VCaP (cell line): ENCODE measurements at regions not wholly inside any gene's neighbourhood (a gene's known extent, or its start where the extent isn't known, plus 50 kb on each side); places are given as distances from the start of the nearest gene placed in this dataset.
"Not testable (repeated sequence)": the region's sequence is repeated elsewhere in the genome, so short reads cannot be mapped to it uniquely, and the experiment has no call there.

Source experiments
- H3K27ac ChIP-seq: fragments of 450-650 bp; 2 replicates; pipeline ENCODE4 v1.5.1; 2017
- TF ChIP-seq, protein P1 (sequence below): fragments of 450-650 bp; conservative IDR thresholded peaks from 2 replicates; pipeline ENCODE4 v1.5.1; 2017; ENCODE audit warnings: mild to moderate bottlenecking, moderate library complexity

DNA sequence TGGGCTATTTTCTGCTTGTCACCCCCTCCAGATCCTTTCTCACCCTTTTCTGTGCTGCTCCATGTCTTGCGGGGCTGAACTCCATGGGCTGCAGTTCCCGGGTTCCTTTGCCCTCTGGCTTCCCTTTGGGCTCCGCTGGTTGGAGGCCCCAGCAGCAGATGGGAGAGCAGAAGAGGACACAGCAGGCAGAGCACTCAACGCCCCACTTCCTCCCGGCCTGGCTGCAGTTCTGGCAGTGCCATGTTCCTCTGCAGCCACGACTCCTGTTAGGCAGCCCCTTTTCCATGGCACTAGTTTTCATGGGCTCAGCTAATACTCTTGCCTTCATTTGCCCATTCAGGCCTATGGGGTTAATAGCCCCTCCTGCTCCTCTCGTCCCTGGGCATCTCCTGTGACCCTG is 127.1 kb downstream of the TENT5C start:
- TF ChIP-seq, protein P1, sequence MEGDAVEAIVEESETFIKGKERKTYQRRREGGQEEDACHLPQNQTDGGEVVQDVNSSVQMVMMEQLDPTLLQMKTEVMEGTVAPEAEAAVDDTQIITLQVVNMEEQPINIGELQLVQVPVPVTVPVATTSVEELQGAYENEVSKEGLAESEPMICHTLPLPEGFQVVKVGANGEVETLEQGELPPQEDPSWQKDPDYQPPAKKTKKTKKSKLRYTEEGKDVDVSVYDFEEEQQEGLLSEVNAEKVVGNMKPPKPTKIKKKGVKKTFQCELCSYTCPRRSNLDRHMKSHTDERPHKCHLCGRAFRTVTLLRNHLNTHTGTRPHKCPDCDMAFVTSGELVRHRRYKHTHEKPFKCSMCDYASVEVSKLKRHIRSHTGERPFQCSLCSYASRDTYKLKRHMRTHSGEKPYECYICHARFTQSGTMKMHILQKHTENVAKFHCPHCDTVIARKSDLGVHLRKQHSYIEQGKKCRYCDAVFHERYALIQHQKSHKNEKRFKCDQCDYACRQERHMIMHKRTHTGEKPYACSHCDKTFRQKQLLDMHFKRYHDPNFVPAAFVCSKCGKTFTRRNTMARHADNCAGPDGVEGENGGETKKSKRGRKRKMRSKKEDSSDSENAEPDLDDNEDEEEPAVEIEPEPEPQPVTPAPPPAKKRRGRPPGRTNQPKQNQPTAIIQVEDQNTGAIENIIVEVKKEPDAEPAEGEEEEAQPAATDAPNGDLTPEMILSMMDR = no peak
- no peak overlapping the region for H3K27ac ChIP-seq

DNA sequence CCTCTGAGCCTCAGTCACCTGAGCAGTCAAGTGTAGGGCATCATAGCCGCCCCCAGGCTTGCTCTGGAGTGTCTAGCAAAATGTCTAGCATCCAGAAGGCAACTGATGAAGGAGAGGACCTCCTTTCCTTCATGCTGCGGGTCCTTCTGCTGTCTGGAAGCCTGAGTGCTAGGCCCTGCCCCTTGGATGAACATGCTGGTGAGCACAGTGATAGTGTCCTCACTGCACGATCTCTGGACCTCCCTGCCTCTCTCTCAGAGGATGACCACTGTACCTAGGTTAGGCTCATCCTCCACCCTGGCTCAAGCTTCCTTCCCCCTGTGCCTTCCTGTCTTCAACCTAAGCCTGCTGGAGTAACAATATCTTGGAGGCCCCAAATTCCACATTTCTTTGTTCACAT is 128.6 kb downstream of the TENT5C start:
- TF ChIP-seq, protein P1 = no peak
- peak overlapping the region; percentile 16 for H3K27ac ChIP-seq

DNA sequence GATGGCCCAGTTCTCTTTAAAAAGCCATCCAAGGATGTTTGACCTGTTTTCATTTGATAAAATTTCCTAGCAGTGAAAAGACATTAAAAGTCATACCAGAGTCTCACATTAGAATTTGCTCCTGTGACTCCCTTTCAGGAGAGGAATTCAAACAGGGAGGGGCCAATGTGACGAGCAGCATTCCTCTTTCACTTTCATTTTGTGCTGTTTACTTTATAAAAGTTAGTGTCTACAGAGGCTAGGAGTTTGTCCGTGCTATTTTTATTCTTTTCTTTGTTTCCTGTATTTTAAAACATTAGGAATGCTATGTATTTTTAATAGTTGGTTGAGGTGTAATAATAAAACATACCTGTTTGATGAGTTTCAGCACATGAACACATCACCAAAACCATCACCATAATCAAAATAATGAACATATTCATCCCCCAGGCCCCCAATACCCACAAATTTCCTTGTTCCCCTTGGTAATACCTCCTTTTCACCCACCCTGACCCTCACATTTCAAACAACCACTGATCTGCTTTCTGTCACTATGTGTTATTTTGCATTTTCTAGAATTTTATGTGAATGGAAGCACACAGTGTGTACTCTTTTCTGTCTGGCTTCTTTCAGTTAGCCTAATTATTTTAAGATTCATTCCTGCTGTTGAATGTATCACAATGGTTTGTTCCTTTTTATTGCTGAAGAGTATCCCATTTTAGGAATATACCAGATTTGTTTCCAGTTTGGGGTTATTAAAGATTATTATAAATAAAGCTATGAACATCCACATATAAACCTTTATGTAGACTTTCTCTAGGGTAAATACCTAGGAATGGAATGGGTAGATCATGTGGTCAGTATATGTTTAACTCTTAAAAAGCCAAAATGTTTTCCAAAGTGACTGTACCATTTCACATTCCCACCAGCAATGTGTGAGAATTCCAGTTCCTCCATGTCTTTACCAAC is 129.5 kb downstream of the TENT5C start:
- TF ChIP-seq, protein P1 = no peak
- peak overlapping the region; percentile 16 for H3K27ac ChIP-seq

DNA sequence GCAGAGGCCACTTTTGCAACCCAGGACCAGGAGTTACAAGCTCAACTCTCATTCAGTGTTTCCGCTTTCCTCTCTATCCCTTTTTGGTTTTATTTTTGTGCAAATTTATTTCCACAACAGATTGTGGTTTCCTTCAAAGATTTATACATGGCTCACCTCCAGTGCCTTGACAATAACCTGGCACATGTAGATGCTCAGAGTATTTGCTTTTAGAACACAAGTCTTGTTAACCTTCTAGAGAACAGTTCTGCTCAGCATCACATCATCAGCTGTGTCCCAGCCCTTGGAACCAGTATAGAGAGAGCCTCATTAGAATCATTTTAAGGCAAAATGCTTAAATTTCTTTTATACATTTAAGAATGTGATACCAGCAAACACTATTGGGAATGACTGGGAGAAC is 133.7 kb downstream of the TENT5C start:
- TF ChIP-seq, protein P1 = no peak

DNA sequence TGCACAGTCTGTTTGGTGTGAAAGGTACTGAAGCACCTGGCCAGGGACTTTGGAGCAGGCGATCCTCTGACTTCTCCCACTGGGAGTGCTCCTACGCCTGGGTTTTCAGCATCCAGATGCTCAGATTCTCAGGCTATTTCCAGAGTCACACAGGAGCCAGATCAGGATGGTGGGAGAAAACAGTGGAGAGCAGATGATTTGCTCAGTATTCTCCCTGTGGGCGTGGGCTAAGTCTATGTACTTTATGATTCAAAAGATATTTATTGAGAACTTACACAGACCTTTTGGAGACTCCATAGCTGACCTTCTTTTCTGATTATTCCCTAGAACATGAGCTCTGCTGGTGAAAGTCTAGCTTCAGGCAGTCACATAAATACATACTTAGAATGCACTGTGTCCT is 134.6 kb downstream of the TENT5C start:
- H3K27ac ChIP-seq = no peak overlapping the region
- TF ChIP-seq, protein P1 = no peak

More for the DNA sequence above, 133.7 kb downstream of the TENT5C start:
- H3K27ac ChIP-seq = no peak overlapping the region

DNA sequence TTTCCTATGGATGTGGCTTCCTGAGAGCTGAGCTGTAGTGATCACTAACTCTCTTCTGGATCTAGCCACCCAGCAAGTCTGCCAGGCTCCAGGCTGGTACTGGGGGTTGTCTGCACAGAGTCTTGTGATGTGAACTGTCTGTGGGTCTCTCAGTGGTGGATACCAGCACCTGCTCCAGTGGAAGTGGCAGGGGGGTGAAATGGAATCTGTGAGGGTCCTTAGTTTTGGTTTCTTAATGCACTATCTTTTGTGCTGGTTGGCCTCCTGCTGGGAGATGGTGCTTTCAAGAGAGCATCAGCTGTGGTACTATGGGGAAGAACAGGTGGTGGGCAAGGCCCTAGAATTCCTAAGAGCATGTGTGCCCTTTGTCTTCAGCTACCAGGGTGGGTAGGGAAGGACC is 140.7 kb downstream of the TENT5C start:
- H3K27ac ChIP-seq = not testable (repeated sequence)

DNA sequence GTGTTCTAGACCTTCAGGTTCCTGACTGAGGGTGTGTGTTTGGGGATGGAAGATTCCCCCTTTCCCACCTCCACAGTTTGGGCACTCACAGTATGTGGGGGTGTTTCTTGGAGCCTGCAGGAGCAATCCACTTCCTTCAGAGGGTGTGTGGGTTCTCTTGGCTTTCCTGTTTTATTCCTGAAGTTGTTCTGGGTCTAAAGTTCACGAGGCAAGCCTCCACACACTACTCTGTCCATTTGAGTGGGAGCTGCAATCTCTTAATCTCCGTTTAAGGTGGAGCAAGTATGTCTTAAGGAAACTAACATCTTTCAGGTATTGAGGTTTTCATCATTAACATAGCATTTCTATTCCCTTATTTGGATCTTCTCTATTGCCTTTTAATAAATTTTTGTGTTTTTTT is 141.8 kb downstream of the TENT5C start:
- TF ChIP-seq, protein P1 = no peak
- H3K27ac ChIP-seq = no peak overlapping the region

DNA sequence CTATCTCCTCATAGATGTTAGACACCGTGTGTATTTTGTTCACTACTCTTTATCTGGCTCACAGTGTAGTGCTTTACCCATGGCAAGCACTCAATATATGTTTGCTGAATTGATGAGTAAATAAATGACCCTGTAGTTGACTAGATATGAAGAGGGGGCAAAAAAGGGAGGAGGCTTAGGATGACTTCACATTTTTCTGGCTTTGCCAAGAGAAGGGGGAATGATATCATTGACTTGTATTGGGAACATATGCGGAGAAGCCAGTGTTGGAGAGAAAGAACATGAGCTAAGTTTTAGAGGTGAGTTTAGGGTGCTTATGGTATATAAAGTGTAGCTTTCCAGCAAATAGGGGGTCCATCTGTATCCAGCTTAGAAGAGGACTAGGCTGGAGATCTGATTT is 145.5 kb downstream of the TENT5C start:
- H3K27ac ChIP-seq = no peak overlapping the region
- TF ChIP-seq, protein P1 = no peak
